ENCODE measurements at regions not wholly inside any gene's neighbourhood (a gene's known extent, or its start where the extent isn't known, plus 50 kb on each side); places are given as distances from the start of the nearest gene placed in this dataset.
A peak's percentile ranks its signal among the peaks of the same experiment; 100 is the strongest.

- H3K36me3 Mint-ChIP-seq (ENCODE audit: insufficient read depth) = no peaks in the 10 kb centered on the region
- peaks cover 2% of the 10 kb centered on the region for H3K27me3 Mint-ChIP-seq
- H3K27ac Mint-ChIP-seq = no peak overlapping the region
- peaks cover 3% of the 10 kb centered on the region for H3K9me3 Mint-ChIP-seq (ENCODE audit: low read depth)
- peaks cover 8% of the 10 kb centered on the region for H3K4me1 Mint-ChIP-seq (ENCODE audit: low read depth)
- no peak overlapping the region for H3K4me3 Mint-ChIP-seq (ENCODE audit: low read depth)
- TF ChIP-seq, protein P1, sequence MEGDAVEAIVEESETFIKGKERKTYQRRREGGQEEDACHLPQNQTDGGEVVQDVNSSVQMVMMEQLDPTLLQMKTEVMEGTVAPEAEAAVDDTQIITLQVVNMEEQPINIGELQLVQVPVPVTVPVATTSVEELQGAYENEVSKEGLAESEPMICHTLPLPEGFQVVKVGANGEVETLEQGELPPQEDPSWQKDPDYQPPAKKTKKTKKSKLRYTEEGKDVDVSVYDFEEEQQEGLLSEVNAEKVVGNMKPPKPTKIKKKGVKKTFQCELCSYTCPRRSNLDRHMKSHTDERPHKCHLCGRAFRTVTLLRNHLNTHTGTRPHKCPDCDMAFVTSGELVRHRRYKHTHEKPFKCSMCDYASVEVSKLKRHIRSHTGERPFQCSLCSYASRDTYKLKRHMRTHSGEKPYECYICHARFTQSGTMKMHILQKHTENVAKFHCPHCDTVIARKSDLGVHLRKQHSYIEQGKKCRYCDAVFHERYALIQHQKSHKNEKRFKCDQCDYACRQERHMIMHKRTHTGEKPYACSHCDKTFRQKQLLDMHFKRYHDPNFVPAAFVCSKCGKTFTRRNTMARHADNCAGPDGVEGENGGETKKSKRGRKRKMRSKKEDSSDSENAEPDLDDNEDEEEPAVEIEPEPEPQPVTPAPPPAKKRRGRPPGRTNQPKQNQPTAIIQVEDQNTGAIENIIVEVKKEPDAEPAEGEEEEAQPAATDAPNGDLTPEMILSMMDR (IDR thresholded peaks at IDR 0.05; ENCODE audit: unreplicated experiment) = no peak
- no peak for DNase-seq (ENCODE audit: low spot score, unreplicated experiment)
Observed at GRCh38 chr4:171715973-171716372, 97.2 kb upstream of the GALNTL6 start.

- H3K27ac Mint-ChIP-seq = no peak overlapping the region
- TF ChIP-seq, protein P1 (IDR thresholded peaks at IDR 0.05; ENCODE audit: unreplicated experiment) = no peak
- H3K4me3 Mint-ChIP-seq (ENCODE audit: low read depth) = no peak overlapping the region
Observed at GRCh38 chr4:171714791-171715454, 98.3 kb upstream of the GALNTL6 start.

GRCh38 chr4:171710743-171711142 is 102.5 kb upstream of the GALNTL6 start:
- Mint-ChIP-seq H3K27ac (peak overlapping the region; percentile 11), H3K9me3 (ENCODE audit: low read depth) (no peaks in the 10 kb centered on the region), H3K27me3 (peaks cover 4% of the 10 kb centered on the region), H3K4me3 (ENCODE audit: low read depth) (no peak overlapping the region), H3K36me3 (ENCODE audit: insufficient read depth) (no peaks in the 10 kb centered on the region), H3K4me1 (ENCODE audit: low read depth) (peaks cover 3% of the 10 kb centered on the region)
- TF ChIP-seq, protein P1 (IDR thresholded peaks at IDR 0.05; ENCODE audit: unreplicated experiment) = no peak
- no peak for DNase-seq (ENCODE audit: low spot score, unreplicated experiment)

More at GRCh38 chr4:171714791-171715454, 98.3 kb upstream of the GALNTL6 start:
- Mint-ChIP-seq H3K4me1 (ENCODE audit: low read depth) (peaks cover 11% of the 10 kb centered on the region), H3K9me3 (ENCODE audit: low read depth) (no peaks in the 10 kb centered on the region), H3K36me3 (ENCODE audit: insufficient read depth) (no peaks in the 10 kb centered on the region), H3K27me3 (peaks cover 2% of the 10 kb centered on the region)
- no peak for DNase-seq (ENCODE audit: low spot score, unreplicated experiment)

DNA sequence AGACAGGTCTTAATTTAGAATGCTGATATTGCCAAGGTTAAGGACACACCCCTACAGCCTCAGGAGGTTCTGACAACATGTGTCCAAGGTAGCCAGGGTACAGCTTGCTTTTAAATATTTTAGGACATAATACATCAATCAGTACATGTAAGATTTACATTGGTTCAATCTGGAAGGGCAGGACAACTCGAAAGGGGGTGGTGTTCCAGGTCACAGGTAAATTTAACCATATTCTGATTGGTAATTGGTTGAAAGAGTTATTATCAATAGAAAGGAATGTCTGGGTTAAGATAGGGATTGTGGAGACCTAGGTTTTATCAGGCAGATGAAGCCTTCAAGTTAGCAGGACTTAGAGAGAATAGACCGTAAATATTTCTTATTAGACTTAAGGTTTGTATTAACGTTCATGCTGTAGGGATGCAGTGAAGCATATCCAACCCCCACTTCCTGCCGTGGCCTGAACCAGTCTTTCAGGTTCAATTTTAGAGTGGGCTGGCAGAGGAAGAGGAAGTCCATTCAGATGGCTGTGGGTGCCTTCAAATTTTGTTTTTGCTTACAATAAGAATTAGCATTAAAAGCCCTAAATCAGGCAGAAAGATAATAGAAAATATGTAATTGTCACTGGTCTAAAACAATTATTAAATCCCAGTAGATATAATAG is 136.5 kb upstream of the GALNTL6 start:
- Mint-ChIP-seq H3K27ac (no peak overlapping the region), H3K36me3 (ENCODE audit: insufficient read depth) (no peaks in the 10 kb centered on the region), H3K4me1 (ENCODE audit: low read depth) (no peaks in the 10 kb centered on the region), H3K9me3 (ENCODE audit: low read depth) (no peaks in the 10 kb centered on the region), H3K4me3 (ENCODE audit: low read depth) (no peak overlapping the region), H3K27me3 (no peaks in the 10 kb centered on the region)
- no peak for DNase-seq (ENCODE audit: low spot score, unreplicated experiment)
- TF ChIP-seq, protein P1 (IDR thresholded peaks at IDR 0.05; ENCODE audit: unreplicated experiment) = no peak

- Mint-ChIP-seq H3K36me3 (ENCODE audit: insufficient read depth) (no peaks in the 10 kb centered on the region), H3K4me1 (ENCODE audit: low read depth) (no peaks in the 10 kb centered on the region), H3K4me3 (ENCODE audit: low read depth) (no peak overlapping the region), H3K27me3 (no peaks in the 10 kb centered on the region), H3K27ac (no peak overlapping the region), H3K9me3 (ENCODE audit: low read depth) (no peaks in the 10 kb centered on the region)
- no peak for DNase-seq (ENCODE audit: low spot score, unreplicated experiment)
- TF ChIP-seq, protein P1 (IDR thresholded peaks at IDR 0.05; ENCODE audit: unreplicated experiment) = no peak
Observed at GRCh38 chr4:171674781-171675180, 138.4 kb upstream of the GALNTL6 start.
